HEK293T (cell line): ENCODE measurements at regions not wholly inside any gene's neighbourhood (a gene's known extent, or its start where the extent isn't known, plus 50 kb on each side); places are given as distances from the start of the nearest gene placed in this dataset.

Source experiments
- CTCF ChIA-PET: fragments of 350-600 bp; formaldehyde crosslinking; extraction: SDS; loops from one replicate; lab custom pipeline; 2021; ENCODE audit warnings: antibody characterized with exemption, inconsistent platforms; lab: Yijun Ruan, JAX
- POLR2A ChIA-PET: fragments of 350-600 bp; formaldehyde crosslinking; extraction: SDS; loops from one replicate; lab custom pipeline; 2020; ENCODE audit warnings: antibody characterized with exemption, inconsistent platforms; lab: Yijun Ruan, JAX
- DNase-seq: peaks from one replicate; pipeline ENCODE4 v3.0.0; 2012; ENCODE audit warnings: mixed read lengths; ENCODE audit errors: extremely low spot score
- ARNT ChIP-seq: fragments of 450-650 bp; IDR thresholded peaks from 2 replicates; pipeline ENCODE4 v1.6.1; 2017; ENCODE audit warnings: mild to moderate bottlenecking
- BHLHE40 ChIP-seq: fragments of 450-650 bp; IDR thresholded peaks from 2 replicates; pipeline ENCODE4 v1.6.1; 2016; ENCODE audit warnings: mild to moderate bottlenecking, moderate library complexity, borderline replicate concordance
- CTBP1 ChIP-seq: fragments of 450-650 bp; IDR thresholded peaks from 2 replicates; pipeline ENCODE4 v1.6.1; 2016; ENCODE audit warnings: borderline replicate concordance
- ELF4 ChIP-seq: fragments of 450-650 bp; IDR thresholded peaks from 2 replicates; pipeline ENCODE4 v1.6.1; 2017; ENCODE audit warnings: antibody characterized with exemption
- FOXA1 ChIP-seq: fragments of 450-650 bp; IDR thresholded peaks from 2 replicates; pipeline ENCODE4 v1.6.1; 2016; ENCODE audit warnings: mild to moderate bottlenecking
- FOXK2 ChIP-seq: fragments of 450-650 bp; IDR thresholded peaks from 2 replicates; pipeline ENCODE4 v1.6.1; 2016; ENCODE audit warnings: mild to moderate bottlenecking
- FOXM1 ChIP-seq: fragments of 450-650 bp; IDR thresholded peaks from 2 replicates; pipeline ENCODE4 v1.6.1; 2017; ENCODE audit warnings: mild to moderate bottlenecking, borderline replicate concordance
- HDGF ChIP-seq: fragments of 450-650 bp; IDR thresholded peaks from 2 replicates; pipeline ENCODE4 v1.6.1; 2017; ENCODE audit warnings: antibody characterized with exemption, borderline replicate concordance
- L3MBTL2 ChIP-seq: fragments of 450-650 bp; conservative IDR thresholded peaks from 2 replicates; pipeline ENCODE4 v1.6.1; 2016; ENCODE audit warnings: mild to moderate bottlenecking
- LEF1 ChIP-seq: fragments of 450-650 bp; IDR thresholded peaks from 2 replicates; pipeline ENCODE4 v1.6.1; 2017; ENCODE audit warnings: mild to moderate bottlenecking, borderline replicate concordance
- NFRKB ChIP-seq: fragments of 450-650 bp; IDR thresholded peaks from 2 replicates; pipeline ENCODE4 v1.6.1; 2016; ENCODE audit warnings: mild to moderate bottlenecking, moderate library complexity
- SP1 ChIP-seq: fragments of 450-650 bp; IDR thresholded peaks from 2 replicates; pipeline ENCODE4 v1.6.1; 2017
- SUZ12 ChIP-seq: fragments of 450-650 bp; IDR thresholded peaks from 2 replicates; pipeline ENCODE4 v1.6.1; 2016; ENCODE audit warnings: mild to moderate bottlenecking
- TARDBP ChIP-seq: fragments of 450-650 bp; IDR thresholded peaks from 2 replicates; pipeline ENCODE4 v1.6.1; 2016
- ZNF384 ChIP-seq: fragments of 450-650 bp; IDR thresholded peaks from 2 replicates; pipeline ENCODE4 v1.6.1; 2016
- TF ChIP-seq, protein P1 (sequence below): fragments of 450-650 bp; IDR thresholded peaks from 2 replicates; pipeline ENCODE4 v1.6.1; 2016

DNA sequence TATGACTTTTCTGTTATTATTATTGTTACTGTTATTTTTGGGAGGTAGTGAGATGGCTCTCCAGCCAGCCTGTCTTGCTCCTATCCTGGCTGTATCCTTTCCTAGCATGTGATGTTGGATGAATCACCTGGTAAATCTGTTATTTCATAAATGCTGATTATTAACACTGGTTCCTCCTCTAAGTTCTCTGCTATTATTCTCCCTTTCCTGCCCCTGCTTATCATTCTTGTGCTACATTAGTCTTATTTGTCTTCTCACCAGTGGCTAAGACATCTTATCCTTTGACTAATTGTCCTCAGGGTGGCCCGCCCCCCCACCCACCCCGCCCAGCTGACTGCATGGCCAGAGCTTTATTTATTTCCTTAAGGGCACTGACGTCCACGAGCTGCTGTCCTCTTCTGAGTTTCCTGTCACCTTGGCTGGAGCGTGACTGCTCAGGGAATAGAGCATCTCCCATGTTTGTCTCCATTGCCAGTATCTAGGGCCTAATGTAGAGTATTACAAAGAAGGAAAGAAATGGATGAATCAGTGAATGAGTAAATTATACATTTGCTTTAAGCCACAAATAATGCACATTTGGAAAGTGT lies 110.1 kb upstream of the KLF6 start:
- no peak for DNase-seq
- CTCF ChIA-PET: no interaction called here
- POLR2A ChIA-PET: interaction anchor here (0.9 kb wide), 1 partner anchor 110 kb away, joined by 6 read pairs; the partner anchor contains the start of gene KLF6
- TF ChIP-seq FOXA1: no peak
- TF ChIP-seq CTBP1: no peak
- TF ChIP-seq LEF1: no peak
- TF ChIP-seq SUZ12: no peak
- TF ChIP-seq TARDBP: no peak
- TF ChIP-seq HDGF: no peak
- TF ChIP-seq, protein P1, sequence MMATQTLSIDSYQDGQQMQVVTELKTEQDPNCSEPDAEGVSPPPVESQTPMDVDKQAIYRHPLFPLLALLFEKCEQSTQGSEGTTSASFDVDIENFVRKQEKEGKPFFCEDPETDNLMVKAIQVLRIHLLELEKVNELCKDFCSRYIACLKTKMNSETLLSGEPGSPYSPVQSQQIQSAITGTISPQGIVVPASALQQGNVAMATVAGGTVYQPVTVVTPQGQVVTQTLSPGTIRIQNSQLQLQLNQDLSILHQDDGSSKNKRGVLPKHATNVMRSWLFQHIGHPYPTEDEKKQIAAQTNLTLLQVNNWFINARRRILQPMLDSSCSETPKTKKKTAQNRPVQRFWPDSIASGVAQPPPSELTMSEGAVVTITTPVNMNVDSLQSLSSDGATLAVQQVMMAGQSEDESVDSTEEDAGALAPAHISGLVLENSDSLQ: no peak
- no peak for TF ChIP-seq BHLHE40
- no peak for TF ChIP-seq FOXK2
- no peak for TF ChIP-seq SP1
- TF ChIP-seq ARNT: no peak

DNA sequence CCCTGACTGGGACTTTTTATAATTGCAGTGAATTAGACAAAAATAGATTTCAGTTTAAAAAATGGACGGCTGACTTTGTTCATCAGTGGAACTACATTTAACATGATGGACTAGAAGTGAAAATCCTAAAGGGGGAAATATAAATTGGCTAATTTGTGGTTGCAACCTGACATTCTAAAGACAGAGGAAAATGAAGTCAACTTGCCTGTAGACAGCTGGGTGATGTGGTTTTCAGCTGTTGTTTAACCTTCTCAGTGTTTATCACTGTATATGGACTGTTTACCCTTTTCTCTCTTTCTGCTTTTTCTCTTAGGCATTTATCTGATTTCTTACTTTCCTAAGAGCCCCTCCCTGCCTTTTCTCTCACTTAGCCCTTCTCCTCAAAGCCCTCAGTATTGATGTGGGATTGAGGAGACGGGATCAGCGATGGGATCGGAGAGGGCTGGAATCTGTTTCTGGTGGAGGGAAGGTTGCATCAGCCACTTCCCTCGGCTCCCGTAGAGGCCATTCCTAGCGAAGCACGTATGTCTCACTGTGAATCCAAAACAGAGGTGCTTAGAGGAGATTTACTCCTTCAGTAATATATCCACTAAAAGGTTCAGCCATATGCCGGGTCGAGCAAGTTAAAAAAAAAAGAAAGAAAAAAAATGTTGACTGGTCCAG lies 109.0 kb upstream of the KLF6 start:
- ChIA-PET POLR2A (no interaction called here), CTCF (no interaction called here)
- no peak for TF ChIP-seq NFRKB
- DNase-seq: no peak

DNA sequence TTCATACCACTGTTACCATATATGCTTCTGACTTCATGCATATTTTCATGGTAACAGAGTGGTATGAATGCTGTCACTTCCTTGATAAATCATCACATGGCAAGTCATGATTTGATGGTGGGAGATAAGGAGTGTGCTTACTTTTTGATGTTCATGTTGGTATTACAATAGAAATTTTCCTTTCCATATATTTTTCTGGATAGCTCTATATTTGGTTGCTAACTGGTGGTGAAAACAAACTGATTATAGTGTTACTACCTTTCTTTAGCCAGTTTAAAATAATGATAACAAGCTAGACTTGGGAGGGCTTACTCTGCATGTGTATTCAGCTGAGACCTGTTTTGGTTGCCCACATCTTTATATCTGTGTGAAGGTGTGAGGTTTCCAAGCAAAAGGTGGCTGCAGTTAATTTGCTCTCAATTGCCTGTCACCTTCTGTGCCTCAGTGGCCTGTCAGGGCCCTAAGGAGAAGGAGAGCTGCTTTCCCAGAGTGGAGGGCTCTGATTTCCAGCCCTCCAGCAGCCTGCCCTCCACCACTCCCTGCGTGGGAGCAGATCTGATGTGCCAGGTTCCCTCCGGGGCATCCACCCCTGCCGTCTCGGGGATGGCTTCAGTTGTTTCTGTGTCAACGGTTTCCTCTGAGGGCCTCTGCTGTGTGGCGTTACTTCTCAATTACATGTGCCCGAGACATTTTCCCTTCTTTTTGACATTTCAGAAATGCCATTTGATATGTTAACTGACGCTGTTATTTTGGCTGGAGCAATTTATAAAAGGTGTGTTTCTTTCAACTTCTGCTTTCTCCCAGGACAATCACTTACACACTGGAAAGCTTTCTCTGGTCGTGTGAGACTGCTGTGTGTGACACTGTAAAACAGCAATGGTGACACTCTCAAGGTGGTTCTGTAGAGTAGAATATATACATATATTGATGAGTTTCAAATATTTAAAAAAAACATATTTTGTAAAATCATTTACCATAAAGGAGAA lies 107.7 kb upstream of the KLF6 start:
- ChIA-PET CTCF (interaction anchor here (0.6 kb wide), 1 partner anchor 493 kb away, joined by 3 read pairs; no protein-coding TSS in a partner anchor), POLR2A (interaction anchor here (1.3 kb wide), 1 partner anchor 108 kb away, joined by 6 read pairs; the partner anchor contains the start of gene KLF6)
- TF ChIP-seq TARDBP (no peak), ZNF384 (no peak), NFRKB (no peak), FOXK2 (no peak), HDGF (no peak), SUZ12 (no peak), FOXM1 (no peak), CTBP1 (no peak)
- no peak for DNase-seq

DNA sequence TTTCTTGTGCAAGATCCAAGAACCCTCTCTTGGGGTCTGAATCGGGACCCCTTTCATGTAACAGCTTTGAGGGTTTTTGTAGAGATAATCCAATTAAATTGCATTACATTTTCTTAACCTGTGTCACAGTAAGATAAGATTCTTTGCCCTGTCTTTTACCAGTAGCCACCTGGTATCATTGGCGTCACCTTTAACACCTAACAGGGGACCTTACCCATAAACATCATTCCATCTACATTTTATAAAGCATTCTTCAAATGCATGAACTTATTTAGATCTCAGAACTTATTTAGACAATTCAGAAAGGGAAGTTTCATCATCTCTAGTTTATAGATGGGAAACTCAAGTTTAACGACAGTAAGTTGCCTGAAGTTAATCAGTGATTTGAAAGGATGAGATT lies 106.4 kb upstream of the KLF6 start:
- POLR2A ChIA-PET: no interaction called here
- DNase-seq: no peak
- TF ChIP-seq FOXM1: no peak
- TF ChIP-seq ELF4: no peak
- CTCF ChIA-PET: no interaction called here

DNA sequence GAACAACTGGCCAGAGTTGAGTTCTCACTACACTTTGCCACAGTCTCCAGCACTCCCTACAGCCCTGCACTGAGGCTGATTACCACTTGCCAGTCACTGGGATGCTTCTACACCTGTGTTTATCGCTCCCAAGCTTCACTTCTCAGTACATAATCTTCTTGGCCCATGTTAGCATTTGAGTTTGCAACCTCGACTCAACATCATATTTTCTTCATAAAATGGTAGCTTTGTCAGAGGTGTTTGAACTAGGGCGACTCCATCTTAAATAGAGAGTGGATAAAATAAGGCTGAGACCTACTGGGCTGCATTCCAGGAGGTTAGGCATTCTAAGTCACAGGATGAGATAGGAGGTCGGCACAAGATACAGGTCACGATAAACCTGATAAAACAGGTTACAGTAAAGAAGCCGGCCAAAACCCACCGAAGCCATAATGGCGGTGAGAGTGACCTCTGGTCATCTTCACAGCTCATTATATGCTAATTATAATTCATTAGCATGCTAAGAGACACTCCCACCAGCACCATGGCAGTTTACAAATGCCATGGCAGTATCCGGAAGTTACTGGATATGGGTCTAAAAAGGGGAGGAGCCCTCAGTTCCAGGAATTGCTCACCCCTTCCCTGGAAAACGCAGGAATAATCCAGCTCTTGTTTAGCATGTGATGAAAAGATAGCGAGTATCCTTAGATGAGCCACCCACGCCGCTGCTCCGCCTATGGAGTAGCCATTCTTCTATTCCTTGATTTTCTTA lies 105.8 kb upstream of the KLF6 start:
- no peak for DNase-seq
- no peak for TF ChIP-seq ARNT
- no peak for TF ChIP-seq TARDBP
- no peak for TF ChIP-seq LEF1
- TF ChIP-seq SUZ12: no peak
- no peak for TF ChIP-seq FOXM1
- no peak for TF ChIP-seq SP1
- TF ChIP-seq BHLHE40: no peak
- TF ChIP-seq, protein P1: no peak
- no peak for TF ChIP-seq ELF4
- TF ChIP-seq NFRKB: no peak
- no peak for TF ChIP-seq ZNF384
- TF ChIP-seq CTBP1: no peak
- no peak for TF ChIP-seq FOXK2
- TF ChIP-seq L3MBTL2: no peak
- no peak for TF ChIP-seq FOXA1
- TF ChIP-seq HDGF: no peak
- ChIA-PET POLR2A (interaction anchor here (1.6 kb wide), 2 partner anchors 38 to 116 kb away, joined by 4 read pairs; no protein-coding TSS in a partner anchor), CTCF (no interaction called here)

DNA sequence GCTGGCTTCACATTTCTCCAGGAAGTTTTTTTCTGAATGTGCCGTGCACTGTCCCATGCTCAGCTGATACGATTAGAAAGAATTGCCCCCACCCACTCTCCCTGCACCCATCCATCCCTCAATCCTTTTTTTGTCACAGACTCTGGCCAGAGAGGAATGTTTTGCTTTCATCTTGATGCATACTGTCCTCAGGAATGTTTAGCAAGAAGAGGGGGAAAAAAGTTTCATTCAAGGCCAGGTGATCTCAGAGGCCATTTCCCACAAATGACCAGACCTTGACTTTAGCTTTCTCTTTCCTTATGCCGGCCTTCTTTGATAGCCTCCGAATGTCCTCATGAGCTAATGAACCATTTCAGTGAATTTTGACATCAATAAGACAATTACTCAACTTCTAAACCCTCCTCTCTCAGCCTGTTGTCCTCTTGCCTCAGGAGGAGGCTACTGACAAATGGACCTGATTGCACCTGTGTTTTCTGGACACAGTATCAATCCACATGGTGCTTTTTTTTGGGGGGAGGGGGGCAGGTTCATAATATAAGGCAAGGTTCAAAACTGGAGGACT lies 105.0 kb upstream of the KLF6 start:
- POLR2A ChIA-PET: interaction anchor here (1.6 kb wide), 2 partner anchors 37 to 115 kb away, joined by 4 read pairs; no protein-coding TSS in a partner anchor
- TF ChIP-seq LEF1 (no peak), BHLHE40 (no peak), SUZ12 (no peak), CTBP1 (no peak), TARDBP (no peak), L3MBTL2 (no peak), ZNF384 (no peak), ELF4 (no peak), FOXK2 (no peak), NFRKB (no peak), SP1 (no peak), ARNT (no peak), FOXM1 (no peak), HDGF (no peak), FOXA1 (no peak)
- TF ChIP-seq, protein P1: no peak
- CTCF ChIA-PET: no interaction called here
- no peak for DNase-seq
